HG02970 (cell line): ENCODE measurements at regions not wholly inside any gene's neighbourhood (a gene's known extent, or its start where the extent isn't known, plus 50 kb on each side); places are given as distances from the start of the nearest gene placed in this dataset.
A peak's percentile ranks its signal among the peaks of the same experiment; 100 is the strongest.

Experiments
- ATAC-seq: cut with Tn5 transposase; IDR thresholded peaks from one replicate; pipeline ENCODE4 v1.9.1; 2021; ENCODE audit warnings: mild to moderate bottlenecking, moderate library complexity, moderate number of reproducible peaks; ENCODE audit not compliant: unreplicated experiment, low FRiP score

DNA sequence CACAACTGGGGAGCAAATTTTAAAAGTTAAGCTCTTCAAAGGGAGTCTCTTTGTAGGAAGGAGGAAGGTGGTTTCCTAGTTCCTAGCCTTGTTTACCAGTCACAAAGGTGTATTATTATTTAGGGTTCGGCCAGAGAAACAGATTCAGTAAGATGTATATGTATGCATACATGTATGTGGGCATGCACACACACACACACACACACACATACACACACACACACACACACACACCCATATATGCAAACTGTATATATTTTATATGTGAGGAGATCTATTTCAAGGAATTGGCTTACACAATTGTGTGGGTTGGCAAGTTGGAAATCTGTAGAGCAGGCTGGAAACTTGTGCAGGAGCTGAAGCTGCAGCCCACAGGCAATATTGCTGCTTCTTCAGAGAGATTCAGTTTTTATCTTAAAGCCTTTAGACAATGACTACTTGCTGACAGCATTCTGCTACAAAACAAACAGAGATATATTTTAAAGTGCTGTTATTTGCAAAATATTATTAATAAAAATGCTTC is 75.3 kb upstream of the DNAH5 start:
- ATAC-seq: no peak

DNA sequence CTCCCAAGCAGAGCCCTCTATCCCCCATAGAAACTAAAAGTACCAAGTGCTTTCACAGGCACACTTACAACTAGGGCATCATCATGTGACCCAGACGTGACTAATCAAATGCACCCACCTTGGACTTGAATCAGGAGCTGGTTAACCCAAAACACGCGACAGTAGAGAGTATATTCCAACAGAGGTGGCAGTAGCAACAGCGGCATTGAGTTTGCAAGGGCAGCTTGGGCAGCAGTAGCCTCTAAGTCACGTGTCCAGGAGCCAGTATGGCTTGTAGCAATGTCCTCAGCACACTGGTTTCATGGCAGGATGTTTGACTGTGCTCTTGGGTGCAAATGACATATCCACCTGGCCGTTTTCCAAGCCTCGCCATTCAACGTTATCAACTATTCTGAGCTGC is 73.4 kb upstream of the DNAH5 start:
- ATAC-seq: no peak

DNA sequence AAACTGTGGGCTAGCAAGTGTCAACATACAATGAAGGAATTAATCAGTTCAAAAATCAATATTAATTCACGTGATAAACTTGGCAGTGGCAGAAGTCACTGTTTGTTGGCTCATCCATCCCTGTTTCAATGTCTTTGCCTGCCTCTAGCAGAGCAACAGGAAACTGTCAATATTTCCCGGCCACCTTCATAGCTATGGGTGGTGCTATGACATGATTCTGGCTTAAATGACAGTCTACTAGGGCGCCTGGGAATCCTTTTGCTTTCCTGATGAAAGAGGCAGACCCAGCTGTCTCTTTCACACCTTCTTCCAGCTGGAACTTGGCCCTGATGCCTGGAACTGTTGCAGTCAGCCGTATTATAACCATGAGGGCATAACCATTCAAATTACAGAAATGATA is 72.1 kb upstream of the DNAH5 start:
- no peak for ATAC-seq

DNA sequence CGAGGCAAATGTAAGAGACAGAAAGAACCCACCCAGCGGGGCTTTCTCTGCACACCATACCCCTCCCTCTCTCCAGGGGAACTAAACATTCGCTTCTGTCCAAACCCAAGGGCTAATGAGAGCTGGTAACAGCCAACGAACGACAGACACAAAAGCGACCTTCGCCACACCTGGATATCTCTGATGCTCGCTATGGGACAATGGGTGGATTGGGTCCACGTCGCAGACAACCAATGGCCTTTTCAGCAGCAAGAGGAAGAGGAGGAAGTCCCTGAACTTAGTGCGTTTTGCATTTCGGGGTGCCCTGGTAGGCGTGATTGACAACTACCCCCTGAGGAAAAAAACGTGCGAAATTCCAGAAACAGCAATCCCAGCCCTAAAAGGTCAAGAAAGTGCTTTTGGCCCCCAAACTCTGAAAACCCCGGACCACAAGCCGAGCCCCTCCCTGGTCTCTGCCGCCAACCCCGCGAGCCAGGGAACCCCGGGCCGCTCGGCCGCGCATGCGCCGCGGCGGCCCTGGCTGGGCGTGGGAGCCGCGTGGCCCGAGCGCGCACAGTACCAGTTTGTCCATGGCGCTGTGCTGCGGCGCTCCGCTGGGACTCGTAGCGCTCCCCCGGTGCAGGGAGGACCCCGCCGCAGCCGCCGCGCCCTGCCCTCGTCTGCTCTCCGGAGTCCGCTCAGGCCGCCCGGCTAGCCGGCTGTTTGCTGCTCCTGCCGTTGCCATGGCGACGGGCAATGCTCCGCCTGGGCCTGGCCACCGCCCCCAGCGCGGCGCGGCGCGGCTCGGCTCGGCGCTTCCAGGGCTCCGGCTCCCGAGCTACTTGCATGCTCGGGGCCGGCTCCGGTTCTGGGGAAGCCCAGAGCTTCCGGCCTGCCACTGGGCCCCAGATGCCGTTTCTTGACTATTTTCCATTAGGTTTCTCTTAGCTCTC is 66.9 kb upstream of the DNAH5 start:
- ATAC-seq: peak; percentile 88

DNA sequence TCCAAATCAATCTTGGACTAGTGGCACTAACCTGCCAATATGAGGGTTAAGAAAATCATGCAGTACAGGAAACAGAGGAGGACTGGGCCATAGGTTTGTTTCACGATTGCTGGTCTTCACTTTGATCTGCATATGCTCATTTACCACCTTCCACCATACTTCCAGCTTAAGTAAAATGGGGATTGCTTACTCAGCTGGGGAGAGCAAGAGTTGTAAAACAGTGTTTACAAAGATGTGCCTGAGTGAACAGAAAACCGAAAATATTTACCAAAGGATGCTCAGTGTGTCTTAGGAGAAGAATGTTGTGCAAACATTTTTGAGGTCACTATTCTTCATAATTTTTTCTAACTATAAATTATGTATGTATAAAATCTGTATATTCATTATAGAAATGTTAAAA is 65.1 kb upstream of the DNAH5 start:
- no peak for ATAC-seq

DNA sequence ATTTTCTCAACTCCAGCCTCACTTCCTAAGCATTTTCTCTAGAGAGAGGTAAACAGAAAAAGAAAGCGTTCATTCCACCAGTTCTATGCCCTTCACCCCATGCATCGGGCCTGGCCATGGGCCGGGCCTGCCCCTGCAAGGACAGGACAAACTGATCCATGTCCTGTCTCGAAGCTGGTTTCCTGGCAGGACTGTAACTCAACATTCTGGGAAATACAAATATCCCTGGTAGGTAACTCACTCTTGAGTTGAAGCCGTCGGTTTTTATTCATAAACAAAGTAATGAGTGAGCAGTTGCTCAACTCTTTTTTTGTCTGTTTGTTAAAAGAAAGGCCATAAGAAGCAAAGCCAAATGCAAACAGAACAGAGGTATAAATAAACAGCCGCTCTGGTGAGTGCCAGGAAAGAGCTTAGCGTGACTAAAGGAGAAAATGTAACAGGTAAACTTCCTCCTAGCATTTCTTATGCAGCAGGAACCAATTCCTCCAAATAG is 64.4 kb upstream of the DNAH5 start:
- ATAC-seq: no peak

DNA sequence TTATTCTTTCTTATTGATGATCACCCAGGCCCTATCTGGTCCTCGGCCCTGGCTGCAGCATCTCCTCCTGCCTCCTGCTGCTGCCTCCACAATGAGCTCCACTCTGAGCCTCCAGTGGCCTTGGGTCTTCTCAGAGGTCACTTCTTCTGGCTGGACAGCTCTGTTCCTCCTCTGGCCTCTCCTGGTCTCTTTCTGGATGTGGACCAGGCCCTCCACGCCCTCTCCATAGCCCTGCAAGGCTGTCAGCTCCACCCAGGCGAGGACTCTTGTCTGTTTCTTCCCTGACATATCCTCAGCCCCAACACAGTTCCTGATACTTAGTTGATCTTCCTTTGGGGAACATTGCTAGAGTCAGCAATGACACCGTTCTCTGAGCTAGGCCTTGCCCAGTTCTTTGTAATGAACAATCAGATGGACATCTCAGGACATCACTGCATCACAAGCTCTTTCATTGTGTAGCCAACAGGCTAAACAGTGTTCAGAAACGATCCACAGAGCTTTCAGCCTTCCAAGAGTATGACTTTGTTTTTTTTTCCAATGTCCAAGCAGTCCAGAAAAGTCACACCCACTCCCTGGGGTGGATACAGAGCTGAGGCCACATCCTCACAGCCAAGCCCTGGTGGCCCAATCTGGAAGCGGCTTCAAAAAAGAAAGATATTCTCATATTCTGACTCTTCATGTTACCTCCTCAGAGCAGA is 62.5 kb upstream of the DNAH5 start:
- ATAC-seq: no peak

DNA sequence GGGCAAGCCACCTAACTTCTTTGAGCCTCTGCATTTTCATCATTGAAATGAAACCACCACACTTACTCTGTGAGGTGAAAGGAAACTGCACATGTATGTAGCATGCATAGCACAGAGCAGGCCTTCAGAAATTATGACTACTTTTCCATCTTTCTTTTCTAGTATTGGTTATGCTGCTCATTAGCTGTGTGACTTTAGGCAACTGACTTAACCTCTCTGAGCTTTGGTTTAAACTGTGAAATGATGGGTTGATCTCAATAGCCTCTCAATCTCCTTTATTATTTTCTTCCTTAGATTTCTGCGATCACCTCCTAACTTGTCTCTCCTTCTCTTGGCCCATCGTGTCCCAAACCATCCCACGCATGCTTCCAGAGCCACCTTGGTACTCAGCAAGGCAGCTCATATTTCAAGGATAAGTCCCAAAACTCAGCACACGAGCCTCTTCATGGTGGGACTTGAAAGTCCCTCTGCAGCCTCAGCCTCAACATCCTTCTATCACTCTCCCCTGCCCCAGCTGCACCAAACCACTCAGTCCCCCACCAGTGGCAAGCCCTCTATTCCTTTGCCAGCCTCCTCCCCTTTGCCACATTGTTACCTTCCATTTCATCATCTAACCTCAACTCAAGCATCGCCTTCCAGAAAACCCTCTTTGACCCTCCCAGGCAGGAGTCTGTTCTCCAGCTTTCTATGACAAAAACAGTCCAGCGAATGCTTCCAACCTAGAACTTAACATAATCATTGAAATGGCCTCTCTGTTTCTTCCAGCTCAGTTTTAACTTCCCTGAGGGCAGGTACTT is 60.3 kb upstream of the DNAH5 start:
- ATAC-seq: no peak

DNA sequence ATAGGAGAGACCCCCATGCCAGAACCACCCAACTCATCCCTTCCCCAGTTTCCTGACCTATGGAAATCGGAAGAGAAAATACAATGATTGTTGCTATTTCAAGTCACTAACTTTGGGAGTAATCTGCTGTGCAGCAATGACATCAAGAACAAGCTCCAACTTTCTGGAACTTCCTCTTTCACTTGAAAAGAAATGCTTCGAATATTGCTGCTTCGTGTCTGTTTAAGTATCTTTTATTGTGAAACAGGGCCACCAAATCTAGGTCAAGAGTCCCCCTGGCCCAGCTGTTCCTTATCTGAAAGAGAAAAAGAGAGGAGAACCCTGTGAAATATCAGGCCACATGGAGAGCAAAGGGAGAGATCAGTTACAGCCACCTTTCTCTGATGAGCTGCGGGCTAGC is 59.4 kb upstream of the DNAH5 start:
- no peak for ATAC-seq

DNA sequence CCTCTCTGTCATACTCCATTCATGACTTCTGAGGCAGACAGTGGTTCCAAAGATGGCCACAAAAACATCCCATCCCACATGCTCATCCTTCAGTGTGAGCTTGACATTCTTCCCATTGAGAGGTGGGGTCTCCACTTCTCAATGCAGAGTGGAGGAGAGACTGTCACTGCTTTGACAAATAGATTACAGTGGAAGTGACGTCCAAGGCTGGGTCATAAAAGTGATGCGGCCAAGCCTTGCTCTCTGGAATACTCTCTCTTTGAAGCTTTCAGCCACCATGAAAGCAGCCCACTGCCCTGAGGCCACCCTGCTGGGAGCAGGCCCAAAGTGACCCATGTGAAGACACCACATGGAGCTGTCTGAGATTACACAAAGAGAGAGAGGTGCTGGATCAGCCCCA is 59.0 kb upstream of the DNAH5 start:
- ATAC-seq: no peak

DNA sequence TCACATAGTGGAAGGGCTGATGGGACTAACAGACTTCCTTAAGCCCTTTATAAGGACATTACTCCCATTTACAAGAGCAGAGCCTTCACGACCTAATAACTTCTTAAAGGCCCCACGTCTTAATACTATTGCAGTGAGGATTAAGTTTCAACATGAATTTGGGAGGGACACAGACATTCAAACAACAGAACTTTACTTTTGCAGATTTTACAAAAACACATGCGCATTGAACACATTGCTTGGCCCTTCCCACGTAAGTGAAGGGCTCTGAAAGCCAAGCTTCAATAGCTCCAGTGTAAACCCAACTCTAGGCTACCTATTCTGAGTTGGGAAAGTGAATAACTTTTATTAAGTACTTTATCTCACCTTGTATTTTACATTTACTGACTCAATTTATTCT is 53.8 kb upstream of the DNAH5 start:
- ATAC-seq: no peak

DNA sequence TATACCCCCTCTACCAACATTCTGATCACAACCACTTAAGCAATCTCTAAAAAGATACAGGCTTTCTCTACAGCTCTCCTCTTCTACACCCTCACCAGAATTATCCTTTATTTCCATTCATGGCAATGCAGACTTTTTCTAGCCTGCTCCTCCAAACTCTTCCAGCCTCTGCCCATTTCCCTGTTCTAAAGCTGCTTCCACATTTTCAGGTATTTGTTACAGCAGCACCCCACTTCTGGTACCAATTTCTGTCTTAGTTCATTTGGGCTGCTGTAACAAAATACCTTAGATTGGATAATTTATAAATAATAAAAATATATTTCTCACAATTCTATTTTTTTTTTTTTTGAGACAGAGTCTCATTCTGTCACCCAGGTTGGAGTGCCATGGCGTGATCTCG is 53.0 kb upstream of the DNAH5 start:
- no peak for ATAC-seq

DNA sequence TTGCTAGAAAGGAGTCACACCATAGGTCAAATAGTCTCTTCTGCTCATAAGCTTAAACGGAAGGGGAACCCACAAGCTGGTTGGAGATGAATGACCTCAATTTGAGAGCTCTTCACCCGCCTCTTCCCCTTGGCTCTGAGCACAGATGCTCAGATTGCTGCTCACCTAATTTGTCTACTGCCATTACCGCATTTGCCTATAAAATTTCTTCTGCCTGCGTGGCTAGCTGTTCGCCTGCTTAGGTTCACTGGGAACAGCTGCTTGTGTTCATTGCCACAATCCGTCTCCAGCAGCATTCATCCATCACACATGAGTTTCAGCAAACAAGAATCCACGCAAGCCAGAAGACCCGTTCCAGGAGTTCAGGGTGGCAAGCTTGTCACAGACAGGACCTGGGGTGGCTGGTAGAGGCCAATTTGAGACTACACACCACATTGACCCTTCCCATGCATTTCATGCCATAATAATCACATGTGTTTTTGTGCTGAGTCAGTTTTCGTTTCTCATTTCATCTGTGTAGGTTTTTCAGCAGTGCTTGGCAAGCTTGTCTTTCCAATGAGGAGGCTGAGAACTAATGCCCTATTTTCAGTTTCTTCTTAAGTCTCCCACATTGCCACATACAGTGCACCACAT is 50.2 kb upstream of the DNAH5 start:
- ATAC-seq: no peak
